ENCODE measurements at regions not wholly inside any gene's neighbourhood (a gene's known extent, or its start where the extent isn't known, plus 50 kb on each side); places are given as distances from the start of the nearest gene placed in this dataset.

DNA sequence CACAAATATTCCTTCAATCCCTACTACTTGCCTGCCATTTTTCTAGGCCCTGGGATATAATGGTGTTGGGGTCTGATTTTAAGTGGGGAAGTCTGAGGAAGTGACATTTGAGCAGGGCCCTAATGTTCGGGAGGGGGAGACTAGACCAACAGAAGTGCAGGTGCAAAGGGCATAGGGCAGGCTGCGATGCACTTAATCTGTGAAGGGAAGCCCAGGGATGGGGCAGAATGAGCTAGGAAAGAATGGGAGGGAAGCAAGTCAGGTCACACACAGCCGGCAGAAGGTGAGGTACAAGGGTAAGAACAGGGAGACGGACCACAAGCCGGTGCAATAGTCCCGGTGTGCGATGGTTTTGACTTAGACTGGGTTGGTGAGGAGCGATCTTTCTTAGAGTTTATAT is 146.8 kb downstream of the UNC5CL start (continued):
- TF ChIP-seq, protein P1, sequence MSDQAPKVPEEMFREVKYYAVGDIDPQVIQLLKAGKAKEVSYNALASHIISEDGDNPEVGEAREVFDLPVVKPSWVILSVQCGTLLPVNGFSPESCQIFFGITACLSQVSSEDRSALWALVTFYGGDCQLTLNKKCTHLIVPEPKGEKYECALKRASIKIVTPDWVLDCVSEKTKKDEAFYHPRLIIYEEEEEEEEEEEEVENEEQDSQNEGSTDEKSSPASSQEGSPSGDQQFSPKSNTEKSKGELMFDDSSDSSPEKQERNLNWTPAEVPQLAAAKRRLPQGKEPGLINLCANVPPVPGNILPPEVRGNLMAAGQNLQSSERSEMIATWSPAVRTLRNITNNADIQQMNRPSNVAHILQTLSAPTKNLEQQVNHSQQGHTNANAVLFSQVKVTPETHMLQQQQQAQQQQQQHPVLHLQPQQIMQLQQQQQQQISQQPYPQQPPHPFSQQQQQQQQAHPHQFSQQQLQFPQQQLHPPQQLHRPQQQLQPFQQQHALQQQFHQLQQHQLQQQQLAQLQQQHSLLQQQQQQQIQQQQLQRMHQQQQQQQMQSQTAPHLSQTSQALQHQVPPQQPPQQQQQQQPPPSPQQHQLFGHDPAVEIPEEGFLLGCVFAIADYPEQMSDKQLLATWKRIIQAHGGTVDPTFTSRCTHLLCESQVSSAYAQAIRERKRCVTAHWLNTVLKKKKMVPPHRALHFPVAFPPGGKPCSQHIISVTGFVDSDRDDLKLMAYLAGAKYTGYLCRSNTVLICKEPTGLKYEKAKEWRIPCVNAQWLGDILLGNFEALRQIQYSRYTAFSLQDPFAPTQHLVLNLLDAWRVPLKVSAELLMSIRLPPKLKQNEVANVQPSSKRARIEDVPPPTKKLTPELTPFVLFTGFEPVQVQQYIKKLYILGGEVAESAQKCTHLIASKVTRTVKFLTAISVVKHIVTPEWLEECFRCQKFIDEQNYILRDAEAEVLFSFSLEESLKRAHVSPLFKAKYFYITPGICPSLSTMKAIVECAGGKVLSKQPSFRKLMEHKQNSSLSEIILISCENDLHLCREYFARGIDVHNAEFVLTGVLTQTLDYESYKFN (CRISPR knock-in tag; conservative IDR thresholded peaks at IDR 0.05), result peak; percentile 55
- TF ChIP-seq CHCHD3 (CRISPR knock-in tag; IDR thresholded peaks at IDR 0.05) (no peak), SALL1 (CRISPR knock-in tag; IDR thresholded peaks at IDR 0.05) (0 out of 2 replicates have a peak, but pooled peaks have one; percentile 9), ZBTB42 (CRISPR knock-in tag; IDR thresholded peaks at IDR 0.05) (no peak), ZMYM4 (CRISPR knock-in tag; IDR thresholded peaks at IDR 0.05) (0 out of 2 replicates have a peak, but pooled peaks have one; percentile 29), NR1H2 (CRISPR knock-in tag; IDR thresholded peaks at IDR 0.05; ENCODE audit: borderline replicate concordance, low read depth) (no peak)

DNA sequence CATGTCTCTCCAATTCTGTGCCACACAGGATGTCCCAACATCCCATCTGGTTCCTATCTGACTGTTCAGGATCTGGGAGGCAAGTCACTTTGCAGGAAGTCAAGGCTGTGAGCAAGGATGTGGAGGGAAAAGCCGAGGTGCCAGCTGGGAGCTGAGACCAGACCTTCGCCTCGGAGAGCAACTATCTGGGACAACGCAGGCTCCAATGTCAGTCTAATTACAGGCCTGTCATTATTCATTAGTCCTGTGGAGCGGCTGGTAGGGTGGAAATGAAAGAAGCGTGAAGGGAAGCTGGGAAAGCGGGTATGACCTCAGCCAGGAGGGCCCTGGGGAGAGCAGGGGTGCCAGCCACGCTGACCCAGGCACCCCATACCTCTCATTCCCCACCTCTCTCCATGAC is 147.3 kb downstream of the UNC5CL start:
- ATAC-seq, result no peak
- no peak for FAIRE-seq
- CTCF ChIA-PET (ENCODE audit: low intra/inter-chr PET ratio, low total read pairs), result no interaction called here
- Histone ChIP-seq H3K27ac (ENCODE audit: extremely low read length, insufficient read depth, low read length) (no peak overlapping the region), H4K20me1 (ENCODE audit: insufficient read depth, low read length) (no peaks in the 10 kb centered on the region), H3K4me3 (replicated peaks in 1 of 3; ENCODE audit: insufficient read depth in 1 of 3, low read depth in 2 of 3, low read length in 3 of 3) (no peak overlapping the region), H3K4me2 (ENCODE audit: low read depth, low read length) (peak overlapping the region; percentile 40; the same call in 1 of the 2 replicates), H2AFZ (ENCODE audit: low read length) (no peak overlapping the region), H3K27me3 (ENCODE audit: control insufficient read depth in 1 of 2, insufficient read depth in 2 of 2, low read length in 2 of 2) (peaks cover 2 to 12% of the 10 kb centered on the region in 2 experiments; a peak in 2 of 5 replicates), H3K9me3 (ENCODE audit: low read length) (no peaks in the 10 kb centered on the region), H3K79me2 (ENCODE audit: insufficient read depth, low read length) (no peaks in the 10 kb centered on the region), H3K36me3 (replicated peaks in 1 of 2; ENCODE audit: control insufficient read depth in 1 of 2, insufficient read depth in 2 of 2, low read length in 2 of 2) (no peaks in the 10 kb centered on the region), H3K9ac (ENCODE audit: insufficient read depth, low read depth, low read length) (no peak overlapping the region), H3K4me1 (ENCODE audit: insufficient read depth, low read length) (peaks cover 85% of the 10 kb centered on the region)
- in situ Hi-C loops (cut with HindIII; ENCODE audit: extremely low pct_ligation_motif_present, low pct_unique_long_range_greater_than_20kb) (no loop called here), intact Hi-C loops (cut with micrococcal nuclease; ENCODE audit: unreplicated experiment) (no loop called here)
- DNase-seq (ENCODE audit: low spot score), result no peak
- POLR2A ChIA-PET, result no interaction called here
- no TSS peak for BruUV-seq (replicated peaks)
- no peak for TF ChIP-seq NONO (IDR thresholded peaks at IDR 0.05)
- TF ChIP-seq NONO (CRISPR knock-in tag; conservative IDR thresholded peaks at IDR 0.05), result 0 out of 2 replicates have a peak, but pooled peaks have one; percentile 22
- TF ChIP-seq ZNF598 (CRISPR knock-in tag; IDR thresholded peaks at IDR 0.05; ENCODE audit: borderline replicate concordance), result no peak
- 41% methylated on average over 8 of the region's 8 CpGs for WGBS (ENCODE audit: low lambda C conversion rate)
